ENCODE measurements at regions not wholly inside any gene's neighbourhood (a gene's known extent, or its start where the extent isn't known, plus 50 kb on each side); places are given as distances from the start of the nearest gene placed in this dataset.

DNA sequence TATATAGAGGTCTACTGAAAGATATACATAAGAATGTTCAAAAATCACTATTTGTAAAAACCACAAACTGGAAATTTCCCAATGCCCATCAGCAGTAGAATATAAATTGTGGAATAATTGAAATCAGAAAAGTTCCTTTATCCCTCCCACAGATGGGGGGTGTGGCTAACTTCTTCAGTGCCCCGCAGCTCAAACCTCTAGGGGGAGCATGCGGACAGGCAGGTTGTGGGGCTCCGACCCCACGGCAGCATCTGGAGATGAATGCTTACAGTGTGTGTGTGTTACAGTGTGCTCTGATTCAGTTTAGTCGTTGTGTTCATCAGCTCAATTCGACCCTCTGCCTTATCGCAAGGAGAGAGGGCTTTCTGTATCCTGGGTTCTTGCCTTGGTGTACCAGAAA is 262.1 kb upstream of the LRRC7 start:
- H3K4me3 ChIP-seq (ENCODE audit: low read length): no peak overlapping the region
- no peak overlapping the region for H3K27ac ChIP-seq (ENCODE audit: low read depth, low read length)
- Mint-ChIP-seq H3K4me1 (no peaks in the 10 kb centered on the region), H3K27me3 (ENCODE audit: insufficient read depth) (no peaks in the 10 kb centered on the region), H3K36me3 (ENCODE audit: low read depth) (peaks cover 10% of the 10 kb centered on the region), H3K4me3 (no peak overlapping the region), H3K27ac (no peak overlapping the region), H3K9me3 (peaks cover 51% of the 10 kb centered on the region)
- TF ChIP-seq, protein P1, sequence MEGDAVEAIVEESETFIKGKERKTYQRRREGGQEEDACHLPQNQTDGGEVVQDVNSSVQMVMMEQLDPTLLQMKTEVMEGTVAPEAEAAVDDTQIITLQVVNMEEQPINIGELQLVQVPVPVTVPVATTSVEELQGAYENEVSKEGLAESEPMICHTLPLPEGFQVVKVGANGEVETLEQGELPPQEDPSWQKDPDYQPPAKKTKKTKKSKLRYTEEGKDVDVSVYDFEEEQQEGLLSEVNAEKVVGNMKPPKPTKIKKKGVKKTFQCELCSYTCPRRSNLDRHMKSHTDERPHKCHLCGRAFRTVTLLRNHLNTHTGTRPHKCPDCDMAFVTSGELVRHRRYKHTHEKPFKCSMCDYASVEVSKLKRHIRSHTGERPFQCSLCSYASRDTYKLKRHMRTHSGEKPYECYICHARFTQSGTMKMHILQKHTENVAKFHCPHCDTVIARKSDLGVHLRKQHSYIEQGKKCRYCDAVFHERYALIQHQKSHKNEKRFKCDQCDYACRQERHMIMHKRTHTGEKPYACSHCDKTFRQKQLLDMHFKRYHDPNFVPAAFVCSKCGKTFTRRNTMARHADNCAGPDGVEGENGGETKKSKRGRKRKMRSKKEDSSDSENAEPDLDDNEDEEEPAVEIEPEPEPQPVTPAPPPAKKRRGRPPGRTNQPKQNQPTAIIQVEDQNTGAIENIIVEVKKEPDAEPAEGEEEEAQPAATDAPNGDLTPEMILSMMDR (conservative IDR thresholded peaks at IDR 0.05): peak; percentile 71
- no peak overlapping the region for H3K9ac ChIP-seq (ENCODE audit: extremely low read depth, low read length, poor library complexity, severe bottlenecking)
- H3K27me3 ChIP-seq (ENCODE audit: control insufficient read depth, insufficient read depth, low read length, poor library complexity, severe bottlenecking): no peaks in the 10 kb centered on the region
- H3K36me3 ChIP-seq (ENCODE audit: control insufficient read depth, insufficient read depth, low read length): no peaks in the 10 kb centered on the region
- 83 to 84% methylated on average over 6 to 7 of the region's 7 CpGs for WGBS, 2 experiments (ENCODE audit: insufficient coverage in 1 of 2, insufficient read length in 1 of 2)
- H3K4me1 ChIP-seq (ENCODE audit: control insufficient read depth, insufficient read depth, low read length): no peaks in the 10 kb centered on the region
- DNase-seq: peak; percentile 85
- H3K9me3 ChIP-seq (ENCODE audit: control insufficient read depth, low read length): peaks cover 47% of the 10 kb centered on the region

DNA sequence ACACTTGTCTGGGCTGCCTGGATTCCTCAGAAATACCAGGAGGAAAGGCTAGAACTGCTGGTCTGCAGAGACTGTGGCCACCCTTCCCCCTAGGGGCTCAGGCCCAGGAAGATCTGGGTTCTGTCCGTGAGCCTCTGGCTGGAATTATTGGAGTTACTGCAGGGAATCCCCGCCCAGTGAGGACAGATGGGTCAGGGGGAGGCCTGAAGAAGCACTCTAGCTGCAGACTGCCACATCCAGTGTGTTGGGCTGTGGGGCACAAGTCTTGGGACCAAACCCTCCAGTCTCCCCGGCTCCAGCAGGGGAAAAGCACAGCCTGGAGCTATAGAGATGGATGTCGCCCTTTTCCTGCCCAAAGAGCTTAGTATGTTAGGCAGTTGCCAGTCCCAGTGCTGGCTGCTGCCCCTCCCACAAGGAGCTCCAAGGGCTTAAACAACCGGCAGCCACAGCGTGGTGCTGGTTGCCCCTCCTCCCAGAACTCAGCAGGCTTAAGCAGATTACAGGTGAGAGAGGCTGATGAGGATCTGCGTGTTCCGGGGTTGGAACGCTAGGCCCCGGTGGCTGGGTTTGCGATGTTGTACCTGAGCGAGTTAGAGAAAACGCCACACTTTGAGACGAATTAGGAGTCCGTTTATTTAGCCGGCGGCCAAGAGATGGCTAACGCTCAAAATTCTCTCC is 255.5 kb upstream of the LRRC7 start:
- H3K27ac Mint-ChIP-seq: no peak overlapping the region
- H3K4me3 Mint-ChIP-seq: peak overlapping the region; percentile 33

DNA sequence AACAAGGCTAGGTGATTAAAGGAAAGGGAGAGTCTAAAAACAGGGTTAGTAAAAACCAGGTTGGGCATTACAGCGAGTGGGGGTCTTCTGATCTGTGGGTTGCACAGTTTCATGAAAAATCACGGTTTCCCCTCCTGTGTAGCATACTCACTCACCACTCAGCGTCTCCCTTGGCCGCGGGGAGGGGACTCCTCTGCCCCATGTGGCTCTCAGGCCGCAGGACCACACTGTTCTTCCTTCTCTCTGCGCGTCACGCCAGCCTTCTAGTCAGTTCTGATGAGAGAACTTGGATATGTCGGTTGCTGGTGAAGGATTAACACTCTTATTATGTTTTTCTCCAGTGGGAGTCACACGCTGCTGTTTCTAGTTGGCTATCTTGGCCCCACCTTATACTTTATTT is 254.6 kb upstream of the LRRC7 start:
- DNase-seq: no peak
- Histone ChIP-seq H3K27me3 (ENCODE audit: control insufficient read depth, insufficient read depth, low read length, poor library complexity, severe bottlenecking) (no peaks in the 10 kb centered on the region), H3K36me3 (ENCODE audit: control insufficient read depth, insufficient read depth, low read length) (no peaks in the 10 kb centered on the region), H3K9me3 (ENCODE audit: control insufficient read depth, low read length) (peaks cover 39% of the 10 kb centered on the region), H3K9ac (ENCODE audit: extremely low read depth, low read length, poor library complexity, severe bottlenecking) (no peak overlapping the region), H3K4me3 (ENCODE audit: low read length) (peak overlapping the region; percentile 4), H3K4me1 (ENCODE audit: control insufficient read depth, insufficient read depth, low read length) (peaks cover 10% of the 10 kb centered on the region), H3K27ac (ENCODE audit: low read depth, low read length) (no peak overlapping the region)
- Mint-ChIP-seq H3K9me3 (peaks cover 5% of the 10 kb centered on the region), H3K36me3 (ENCODE audit: low read depth) (no peaks in the 10 kb centered on the region), H3K27me3 (ENCODE audit: insufficient read depth) (no peaks in the 10 kb centered on the region), H3K27ac (peak overlapping the region; percentile 89), H3K4me1 (peaks cover 9% of the 10 kb centered on the region), H3K4me3 (no peak overlapping the region)
- TF ChIP-seq, protein P1 (conservative IDR thresholded peaks at IDR 0.05): no peak
- 88 to 91% methylated on average over 5 to 10 of the region's 11 CpGs for WGBS, 2 experiments (ENCODE audit: insufficient coverage in 1 of 2, insufficient read length in 1 of 2)

More for the DNA sequence above, 255.5 kb upstream of the LRRC7 start:
- Histone ChIP-seq H3K27ac (ENCODE audit: low read depth, low read length) (peak overlapping the region; percentile 1), H3K4me1 (ENCODE audit: control insufficient read depth, insufficient read depth, low read length) (peaks cover 10% of the 10 kb centered on the region), H3K4me3 (ENCODE audit: low read length) (peak overlapping the region; percentile 69), H3K36me3 (ENCODE audit: control insufficient read depth, insufficient read depth, low read length) (no peaks in the 10 kb centered on the region), H3K9me3 (ENCODE audit: control insufficient read depth, low read length) (peaks cover 46% of the 10 kb centered on the region), H3K9ac (ENCODE audit: extremely low read depth, low read length, poor library complexity, severe bottlenecking) (peak overlapping the region; percentile 64), H3K27me3 (ENCODE audit: control insufficient read depth, insufficient read depth, low read length, poor library complexity, severe bottlenecking) (no peaks in the 10 kb centered on the region)
- no peaks in the 10 kb centered on the region for H3K27me3 Mint-ChIP-seq (ENCODE audit: insufficient read depth)
- H3K9me3 Mint-ChIP-seq: peaks cover 14% of the 10 kb centered on the region
- WGBS, 2 experiments (ENCODE audit: insufficient coverage in 1 of 2, insufficient read length in 1 of 2): 42 to 65% methylated on average over 14 to 18 of the region's 18 CpGs
- TF ChIP-seq, protein P1 (conservative IDR thresholded peaks at IDR 0.05): peak; percentile 44
- peaks cover 9% of the 10 kb centered on the region for H3K4me1 Mint-ChIP-seq
- peaks cover 4% of the 10 kb centered on the region for H3K36me3 Mint-ChIP-seq (ENCODE audit: low read depth)
- peak; percentile 93 for DNase-seq

Data from endodermal cell (in vitro differentiated cells).